HG02798 (cell line): ENCODE measurements at regions not wholly inside any gene's neighbourhood (a gene's known extent, or its start where the extent isn't known, plus 50 kb on each side); places are given as distances from the start of the nearest gene placed in this dataset.
"Not testable (repeated sequence)": the region's sequence is repeated elsewhere in the genome, so short reads cannot be mapped to it uniquely, and the experiment has no call there.

Experiments used
- ATAC-seq: cut with Tn5 transposase; IDR thresholded peaks from one replicate; pipeline ENCODE4 v1.9.1; 2021; ENCODE audit warnings: mild to moderate bottlenecking; ENCODE audit not compliant: unreplicated experiment, poor library complexity

- ATAC-seq: no peak
Observed at GRCh38 chr6:131424016-131424415, 149.0 kb upstream of the ARG1 start.

DNA sequence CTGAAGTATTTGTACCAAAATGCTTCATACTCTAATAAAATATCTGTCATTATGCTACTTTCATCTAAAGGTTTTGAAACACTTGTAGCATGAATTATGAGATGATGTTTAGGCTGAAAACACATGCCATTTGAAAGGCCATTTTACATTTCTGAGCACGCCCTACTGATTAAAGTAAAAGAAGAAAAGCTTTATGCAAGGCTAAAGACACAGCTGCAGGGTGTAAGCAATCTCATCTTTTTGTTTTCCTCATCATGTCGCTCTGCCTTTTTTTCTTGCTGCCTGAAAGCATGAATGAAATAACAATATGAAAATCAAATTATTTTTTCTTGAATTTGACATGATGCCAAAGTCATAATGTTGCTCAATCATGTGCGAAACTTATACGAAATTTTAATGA is 148.6 kb upstream of the ARG1 start:
- no peak for ATAC-seq

GRCh38 chr6:131427434-131428058 is 145.5 kb upstream of the ARG1 start:
- no peak for ATAC-seq

GRCh38 chr6:131430531-131430930 is 142.5 kb upstream of the ARG1 start:
- ATAC-seq: no peak

GRCh38 chr6:131431718-131432117 is 141.3 kb upstream of the ARG1 start:
- ATAC-seq: no peak

DNA sequence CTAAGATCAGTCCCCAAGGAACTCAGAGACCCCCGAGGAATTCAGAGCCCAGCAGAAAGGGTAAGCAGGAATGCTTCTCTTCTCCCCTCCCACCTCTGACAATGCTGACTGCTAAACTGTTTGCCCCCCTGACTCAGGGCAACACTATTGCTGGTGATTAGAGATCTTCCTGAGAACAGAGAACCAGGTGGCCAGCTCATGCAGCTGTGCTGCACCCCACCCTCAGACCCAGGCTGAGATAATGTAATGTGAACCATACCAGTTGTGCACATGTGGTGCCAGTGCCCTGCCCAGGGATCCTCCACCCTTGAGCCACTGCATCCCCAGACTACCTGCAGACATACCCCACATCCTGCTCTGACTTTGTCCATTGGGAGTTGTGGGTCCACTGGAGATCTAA is 139.1 kb upstream of the ARG1 start:
- no peak for ATAC-seq

- ATAC-seq: no peak
Observed at GRCh38 chr6:131436358-131436757, 136.7 kb upstream of the ARG1 start.

DNA sequence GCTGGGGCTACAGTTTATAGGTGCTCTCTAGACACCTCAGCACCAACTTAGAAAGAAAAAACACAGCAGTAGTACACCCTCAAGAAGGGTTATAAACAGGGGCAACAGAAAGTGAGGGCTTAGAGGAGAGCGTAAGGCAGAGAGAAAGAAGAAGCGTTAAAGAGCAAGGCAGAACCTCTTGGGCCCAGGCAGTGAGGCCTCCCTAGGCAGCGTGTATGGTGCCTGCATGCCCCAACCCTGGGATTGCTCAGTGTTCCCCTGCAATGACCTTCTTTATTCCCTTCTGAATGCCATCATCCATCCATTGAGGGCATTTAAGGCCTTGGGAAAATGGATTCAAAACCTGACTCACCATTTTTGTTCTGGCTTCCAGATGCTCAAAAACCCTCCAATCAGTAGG is 130.0 kb upstream of the ARG1 start:
- ATAC-seq: no peak

- ATAC-seq: no peak
Observed at GRCh38 chr6:131443514-131443913, 129.5 kb upstream of the ARG1 start.

GRCh38 chr6:131445356-131445755 is 127.7 kb upstream of the ARG1 start:
- ATAC-seq: not testable (repeated sequence)

- no peak for ATAC-seq
Observed at GRCh38 chr6:131450861-131451260, 122.2 kb upstream of the ARG1 start.

DNA sequence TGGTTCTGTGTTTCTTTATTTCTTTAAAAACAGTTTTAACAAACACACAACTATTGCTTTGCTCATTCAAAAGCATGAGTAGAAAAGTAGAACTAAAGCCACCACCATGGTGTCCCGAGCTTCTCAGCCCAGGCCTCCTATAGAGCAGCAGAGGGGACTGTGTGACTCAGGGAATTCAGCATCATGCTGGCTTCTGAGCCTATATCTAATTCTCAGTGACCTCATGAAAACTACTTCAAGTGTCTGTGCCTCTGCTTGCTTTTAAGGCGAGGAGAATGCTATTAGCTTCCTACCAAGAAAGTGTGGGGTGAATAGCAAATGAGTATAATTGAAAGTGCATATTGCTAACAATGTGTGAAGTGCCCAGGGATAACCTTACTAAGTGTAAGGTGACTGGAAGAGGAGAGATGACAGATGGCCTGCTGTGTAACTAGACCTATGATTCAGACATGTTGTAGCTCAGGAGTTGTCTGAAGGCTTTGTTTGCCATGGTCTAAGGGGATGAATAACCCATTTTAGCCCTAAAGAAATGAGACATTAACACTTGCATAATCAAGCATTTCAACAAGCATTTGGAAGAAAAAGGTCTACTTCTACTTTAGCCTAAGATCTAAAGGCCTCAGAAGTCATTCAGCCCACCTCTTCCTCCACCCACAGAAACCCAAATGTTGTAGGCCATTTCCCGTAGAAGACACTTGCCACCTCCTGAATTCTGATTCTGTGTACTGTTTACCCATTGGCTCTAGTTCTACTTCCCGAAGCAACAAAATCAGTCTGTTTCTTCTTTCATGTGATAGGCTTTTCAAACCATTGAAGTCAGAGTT is 121.5 kb upstream of the ARG1 start:
- ATAC-seq: no peak

- ATAC-seq: no peak
Observed at GRCh38 chr6:131453803-131454202, 119.2 kb upstream of the ARG1 start.

DNA sequence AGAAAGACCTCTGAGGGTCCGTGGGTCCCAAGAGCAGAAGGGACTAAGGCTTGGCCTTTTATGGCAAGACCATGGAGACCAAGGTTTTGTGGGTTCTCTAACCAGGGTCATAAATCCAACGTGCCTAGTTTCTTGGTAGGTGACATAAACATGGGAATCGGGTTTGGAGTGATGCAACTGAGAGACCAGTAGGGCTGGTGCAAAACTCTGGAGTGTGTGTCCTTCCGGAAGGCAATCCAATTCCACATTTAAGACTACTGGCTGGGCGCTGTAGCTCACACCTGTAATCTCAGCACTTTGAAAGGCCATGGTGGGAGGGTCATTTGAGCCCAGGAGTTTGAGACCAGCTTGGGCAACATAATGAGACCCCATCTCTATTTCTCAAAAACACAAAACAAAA is 116.5 kb upstream of the ARG1 start:
- no peak for ATAC-seq

DNA sequence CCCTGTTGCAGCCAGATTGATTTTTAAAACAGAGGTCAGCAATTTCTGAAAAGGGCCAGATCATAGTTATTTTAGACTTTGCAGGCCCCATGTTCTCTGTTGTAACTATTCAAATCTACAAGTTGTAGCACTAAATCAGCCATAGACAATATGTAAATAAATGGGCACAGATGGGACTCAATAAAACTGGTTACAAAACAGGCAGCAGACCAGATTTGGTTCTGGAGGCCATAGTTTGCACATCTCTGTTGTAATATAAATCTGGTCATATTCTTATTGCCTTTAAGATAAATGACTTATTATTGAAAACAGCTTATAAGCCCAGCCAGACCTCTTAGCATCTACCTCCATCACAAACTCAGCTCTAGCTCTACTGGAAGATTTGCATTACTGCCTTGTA is 114.0 kb upstream of the ARG1 start:
- ATAC-seq: no peak

DNA sequence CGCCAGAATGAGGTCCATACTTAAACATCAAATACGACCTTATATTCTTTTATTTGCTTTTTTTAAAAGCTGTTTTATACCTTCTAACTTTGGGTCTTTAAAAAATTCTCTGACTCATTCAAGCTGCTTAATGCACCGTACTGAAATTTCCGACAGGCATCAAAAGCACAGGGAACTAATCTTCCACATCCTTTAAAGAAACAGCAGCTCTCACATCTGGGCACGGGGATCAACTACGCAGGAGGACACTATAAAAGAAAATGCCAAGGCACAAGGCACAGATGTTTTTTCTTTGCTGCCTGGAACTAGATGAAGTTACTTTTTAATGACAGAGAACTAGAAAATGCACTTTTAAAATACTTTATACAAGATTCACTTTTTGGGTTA is 112.4 kb upstream of the ARG1 start:
- no peak for ATAC-seq

- ATAC-seq: no peak
Observed at GRCh38 chr6:131469130-131469529, 103.9 kb upstream of the ARG1 start.

- no peak for ATAC-seq
Observed at GRCh38 chr6:131470534-131470933, 102.5 kb upstream of the ARG1 start.

DNA sequence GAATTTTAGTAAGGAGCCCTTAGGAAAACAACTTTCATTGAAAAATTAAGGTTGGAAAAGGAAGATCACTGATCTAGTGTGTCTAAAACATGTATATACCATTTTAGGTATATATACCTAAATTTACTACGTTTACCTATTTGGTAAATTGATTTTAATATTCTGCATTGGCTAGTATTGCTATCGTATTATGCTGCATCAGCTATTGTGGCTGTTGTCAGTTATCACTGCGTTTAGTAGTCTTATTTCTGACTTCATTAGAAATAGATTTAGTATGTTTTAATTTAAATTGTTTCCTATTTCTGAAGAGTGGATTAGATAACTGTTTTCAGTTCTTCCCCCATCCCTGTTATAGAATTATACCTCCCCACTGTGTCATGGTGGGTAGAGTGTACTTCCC is 101.7 kb upstream of the ARG1 start:
- ATAC-seq: no peak

DNA sequence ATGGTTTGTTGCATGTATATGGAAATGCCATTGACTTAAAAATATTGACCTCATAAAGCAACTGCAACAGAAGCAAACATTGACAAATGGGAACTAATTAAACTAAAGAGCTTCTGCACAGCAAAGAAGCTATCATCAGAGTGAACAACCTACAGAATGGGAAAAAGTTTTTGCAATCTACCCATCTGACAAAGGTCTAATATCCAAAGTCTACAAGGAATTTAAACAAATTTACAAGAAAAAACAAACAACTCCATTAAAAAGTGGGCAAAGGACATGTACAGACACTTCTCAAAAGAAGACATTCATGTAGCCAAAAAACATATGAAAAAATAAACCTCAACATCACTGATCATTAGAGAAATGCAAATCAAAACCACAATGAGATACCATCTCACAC is 99.7 kb upstream of the ARG1 start:
- not testable (repeated sequence) for ATAC-seq

DNA sequence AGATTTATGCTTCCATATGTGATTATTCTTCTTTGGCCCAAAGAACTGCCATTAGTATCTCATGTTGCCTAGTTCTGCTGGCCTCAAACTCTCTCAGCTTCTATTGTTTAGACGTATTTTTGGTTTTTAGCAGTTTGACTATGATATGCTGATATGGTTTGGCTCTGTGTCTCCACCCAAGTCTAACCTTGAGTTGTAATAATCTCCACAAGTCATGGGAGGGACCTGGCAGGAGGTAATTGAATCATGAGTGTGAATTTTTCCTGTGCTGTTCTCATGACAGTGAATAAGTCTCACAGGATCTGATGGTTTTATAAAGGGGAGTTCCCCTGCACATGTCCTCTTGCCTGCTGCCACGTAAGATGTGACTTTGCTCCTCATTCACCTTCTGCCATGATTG is 96.7 kb upstream of the ARG1 start:
- ATAC-seq: no peak

- ATAC-seq: not testable (repeated sequence)
Observed at GRCh38 chr6:131478740-131479211, 94.2 kb upstream of the ARG1 start.
